ENCODE measurements at regions not wholly inside any gene's neighbourhood (a gene's known extent, or its start where the extent isn't known, plus 50 kb on each side); places are given as distances from the start of the nearest gene placed in this dataset.

DNA sequence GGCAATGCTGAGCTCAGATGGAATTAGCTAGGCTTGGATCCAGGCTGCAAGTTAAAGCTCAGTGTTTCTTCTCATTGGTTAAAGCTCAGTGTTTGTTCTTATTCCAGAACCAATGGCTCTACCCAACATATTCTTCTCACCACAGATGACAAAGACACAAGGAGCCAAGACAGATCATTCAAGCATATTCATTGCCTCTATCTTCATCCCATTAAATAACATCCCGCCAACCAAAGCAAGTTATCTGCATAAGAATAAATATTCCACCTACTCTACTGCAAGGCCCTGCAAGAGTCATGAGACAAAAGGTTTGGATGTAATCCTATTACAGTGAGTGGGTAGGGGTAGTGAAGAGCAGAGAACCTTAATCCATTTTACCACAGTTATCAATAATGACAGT lies 766.5 kb downstream of the C4orf33 start:
- DNase-seq (ENCODE audit: extremely low spot score): no peak
- ChIA-PET CTCF (no interaction called here), POLR2A (no interaction called here)
- TF ChIP-seq BHLHE40 (IDR thresholded peaks at IDR 0.05; ENCODE audit: borderline replicate concordance) (no peak), CTBP1 (IDR thresholded peaks at IDR 0.05; ENCODE audit: borderline replicate concordance) (no peak), TARDBP (IDR thresholded peaks at IDR 0.05) (no peak), SUZ12 (IDR thresholded peaks at IDR 0.05) (no peak), FOXA1 (IDR thresholded peaks at IDR 0.05) (no peak), L3MBTL2 (conservative IDR thresholded peaks at IDR 0.05) (no peak), NFRKB (IDR thresholded peaks at IDR 0.05) (no peak), ELF4 (IDR thresholded peaks at IDR 0.05) (no peak), ARNT (IDR thresholded peaks at IDR 0.05) (no peak), FOXK2 (IDR thresholded peaks at IDR 0.05) (no peak), LEF1 (IDR thresholded peaks at IDR 0.05; ENCODE audit: borderline replicate concordance) (no peak), HDGF (IDR thresholded peaks at IDR 0.05; ENCODE audit: borderline replicate concordance) (no peak), FOXM1 (IDR thresholded peaks at IDR 0.05; ENCODE audit: borderline replicate concordance) (no peak), ZNF384 (IDR thresholded peaks at IDR 0.05) (no peak), SP1 (IDR thresholded peaks at IDR 0.05) (no peak)
- TF ChIP-seq, protein P1, sequence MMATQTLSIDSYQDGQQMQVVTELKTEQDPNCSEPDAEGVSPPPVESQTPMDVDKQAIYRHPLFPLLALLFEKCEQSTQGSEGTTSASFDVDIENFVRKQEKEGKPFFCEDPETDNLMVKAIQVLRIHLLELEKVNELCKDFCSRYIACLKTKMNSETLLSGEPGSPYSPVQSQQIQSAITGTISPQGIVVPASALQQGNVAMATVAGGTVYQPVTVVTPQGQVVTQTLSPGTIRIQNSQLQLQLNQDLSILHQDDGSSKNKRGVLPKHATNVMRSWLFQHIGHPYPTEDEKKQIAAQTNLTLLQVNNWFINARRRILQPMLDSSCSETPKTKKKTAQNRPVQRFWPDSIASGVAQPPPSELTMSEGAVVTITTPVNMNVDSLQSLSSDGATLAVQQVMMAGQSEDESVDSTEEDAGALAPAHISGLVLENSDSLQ (IDR thresholded peaks at IDR 0.05): no peak

GRCh38 chr4:129863206-129863605 lies 767.3 kb downstream of the C4orf33 start:
- no peak for DNase-seq (ENCODE audit: extremely low spot score)
- TF ChIP-seq ELF4 (IDR thresholded peaks at IDR 0.05) (no peak), FOXA1 (IDR thresholded peaks at IDR 0.05) (no peak), FOXM1 (IDR thresholded peaks at IDR 0.05; ENCODE audit: borderline replicate concordance) (no peak), ZNF384 (IDR thresholded peaks at IDR 0.05) (no peak), LEF1 (IDR thresholded peaks at IDR 0.05; ENCODE audit: borderline replicate concordance) (no peak), FOXK2 (IDR thresholded peaks at IDR 0.05) (no peak), NFRKB (IDR thresholded peaks at IDR 0.05) (no peak)
- POLR2A ChIA-PET: no interaction called here
- CTCF ChIA-PET: no interaction called here

DNA sequence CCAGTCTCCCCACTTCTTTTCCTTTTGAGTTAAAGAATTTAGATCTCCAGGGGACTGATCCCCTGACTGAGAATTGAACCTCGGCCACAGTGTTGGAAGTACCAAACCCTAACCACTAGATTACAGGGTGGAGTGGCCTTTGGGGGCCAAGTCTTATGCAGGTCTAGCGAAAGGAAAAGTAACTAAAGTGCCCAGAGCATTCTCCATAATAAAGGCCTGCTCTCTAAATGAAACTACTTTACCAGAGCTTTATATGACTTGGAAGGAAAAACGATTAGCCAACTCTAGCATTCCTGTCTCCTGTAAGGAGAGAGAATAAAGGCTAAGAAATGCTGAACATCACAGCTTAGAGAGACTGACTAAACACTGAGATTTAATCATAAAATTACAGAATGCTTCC lies 788.0 kb downstream of the C4orf33 start:
- TF ChIP-seq ZNF384 (IDR thresholded peaks at IDR 0.05) (no peak), NFRKB (IDR thresholded peaks at IDR 0.05) (no peak), ARNT (IDR thresholded peaks at IDR 0.05) (no peak), FOXM1 (IDR thresholded peaks at IDR 0.05; ENCODE audit: borderline replicate concordance) (no peak), HDGF (IDR thresholded peaks at IDR 0.05; ENCODE audit: borderline replicate concordance) (no peak), LEF1 (IDR thresholded peaks at IDR 0.05; ENCODE audit: borderline replicate concordance) (no peak), BHLHE40 (IDR thresholded peaks at IDR 0.05; ENCODE audit: borderline replicate concordance) (no peak), ELF4 (IDR thresholded peaks at IDR 0.05) (no peak), SP1 (IDR thresholded peaks at IDR 0.05) (no peak), FOXK2 (IDR thresholded peaks at IDR 0.05) (no peak), FOXA1 (IDR thresholded peaks at IDR 0.05) (no peak), CTBP1 (IDR thresholded peaks at IDR 0.05; ENCODE audit: borderline replicate concordance) (no peak), TARDBP (IDR thresholded peaks at IDR 0.05) (no peak), SUZ12 (IDR thresholded peaks at IDR 0.05) (no peak), L3MBTL2 (conservative IDR thresholded peaks at IDR 0.05) (no peak)
- TF ChIP-seq, protein P1 (IDR thresholded peaks at IDR 0.05): no peak
- CTCF ChIA-PET: no interaction called here
- DNase-seq (ENCODE audit: extremely low spot score): no peak
- POLR2A ChIA-PET: no interaction called here

DNA sequence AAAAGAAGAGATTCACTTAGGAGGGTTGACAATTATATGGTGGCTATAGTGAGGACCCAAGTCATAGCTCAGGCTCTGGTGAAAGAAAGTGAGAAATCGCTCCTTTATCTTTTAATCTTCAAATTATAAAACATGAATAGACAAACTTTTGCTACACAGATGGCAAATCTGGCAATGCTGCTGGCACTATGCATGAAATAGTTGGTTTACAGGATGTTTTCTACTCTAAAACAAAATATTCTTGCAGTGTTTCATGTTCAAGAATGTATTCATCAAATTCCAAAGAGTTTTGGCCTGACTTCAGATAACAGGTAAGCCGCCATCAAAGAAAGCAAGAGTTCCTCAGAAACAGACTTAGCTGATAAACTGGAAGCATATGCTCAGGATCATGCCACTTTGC lies 801.2 kb downstream of the C4orf33 start:
- ChIA-PET CTCF (no interaction called here), POLR2A (no interaction called here)
- DNase-seq (ENCODE audit: extremely low spot score): no peak
- TF ChIP-seq NFRKB (IDR thresholded peaks at IDR 0.05) (no peak), SUZ12 (IDR thresholded peaks at IDR 0.05) (no peak)

- TF ChIP-seq L3MBTL2 (conservative IDR thresholded peaks at IDR 0.05): no peak
- TF ChIP-seq SUZ12 (IDR thresholded peaks at IDR 0.05): no peak
- TF ChIP-seq ELF4 (IDR thresholded peaks at IDR 0.05): no peak
- no peak for TF ChIP-seq BHLHE40 (IDR thresholded peaks at IDR 0.05; ENCODE audit: borderline replicate concordance)
- TF ChIP-seq SP1 (IDR thresholded peaks at IDR 0.05): no peak
- no peak for TF ChIP-seq CTBP1 (IDR thresholded peaks at IDR 0.05; ENCODE audit: borderline replicate concordance)
- TF ChIP-seq HDGF (IDR thresholded peaks at IDR 0.05; ENCODE audit: borderline replicate concordance): no peak
- no peak for TF ChIP-seq FOXA1 (IDR thresholded peaks at IDR 0.05)
- no peak for TF ChIP-seq TARDBP (IDR thresholded peaks at IDR 0.05)
- no peak for TF ChIP-seq FOXM1 (IDR thresholded peaks at IDR 0.05; ENCODE audit: borderline replicate concordance)
- TF ChIP-seq ARNT (IDR thresholded peaks at IDR 0.05): no peak
- TF ChIP-seq NFRKB (IDR thresholded peaks at IDR 0.05): no peak
- TF ChIP-seq, protein P1 (IDR thresholded peaks at IDR 0.05): no peak
- TF ChIP-seq LEF1 (IDR thresholded peaks at IDR 0.05; ENCODE audit: borderline replicate concordance): no peak
- no peak for TF ChIP-seq FOXK2 (IDR thresholded peaks at IDR 0.05)
- DNase-seq (ENCODE audit: extremely low spot score): no peak
- ChIA-PET POLR2A (no interaction called here), CTCF (no interaction called here)
Measured at GRCh38 chr4:129899849-129900248, 803.9 kb downstream of the C4orf33 start.

DNA sequence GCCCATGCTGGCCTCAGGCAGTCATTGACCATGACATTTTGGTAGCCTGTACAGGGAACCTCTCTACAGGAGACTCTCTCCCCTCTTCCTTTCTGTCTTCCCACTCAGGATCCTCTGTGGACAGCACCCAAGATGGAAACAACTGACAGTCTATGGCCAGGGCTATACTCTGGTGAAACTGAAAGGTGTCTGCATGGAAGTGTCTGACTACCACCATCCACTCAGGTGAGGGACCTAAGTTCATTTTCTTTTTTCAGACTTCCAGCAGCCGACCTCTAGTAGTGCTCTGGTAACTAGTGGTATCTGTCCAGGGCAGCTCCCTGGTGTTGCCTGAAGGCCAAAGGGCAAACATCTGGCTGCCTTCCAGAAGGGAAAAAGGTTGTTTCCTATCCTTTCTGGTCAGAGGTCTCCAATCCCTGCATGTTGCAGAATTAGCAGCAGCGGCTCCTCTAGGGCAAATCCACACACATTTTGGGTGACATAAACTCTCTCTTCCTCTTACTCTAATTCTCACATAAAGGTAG lies 804.5 kb downstream of the C4orf33 start:
- no peak for DNase-seq (ENCODE audit: extremely low spot score)
- CTCF ChIA-PET: no interaction called here
- TF ChIP-seq ZNF384 (IDR thresholded peaks at IDR 0.05): no peak
- TF ChIP-seq L3MBTL2 (conservative IDR thresholded peaks at IDR 0.05): no peak
- TF ChIP-seq, protein P1 (IDR thresholded peaks at IDR 0.05): no peak
- TF ChIP-seq FOXA1 (IDR thresholded peaks at IDR 0.05): no peak
- no peak for TF ChIP-seq HDGF (IDR thresholded peaks at IDR 0.05; ENCODE audit: borderline replicate concordance)
- TF ChIP-seq FOXK2 (IDR thresholded peaks at IDR 0.05): no peak
- TF ChIP-seq BHLHE40 (IDR thresholded peaks at IDR 0.05; ENCODE audit: borderline replicate concordance): no peak
- TF ChIP-seq FOXM1 (IDR thresholded peaks at IDR 0.05; ENCODE audit: borderline replicate concordance): no peak
- TF ChIP-seq CTBP1 (IDR thresholded peaks at IDR 0.05; ENCODE audit: borderline replicate concordance): no peak
- TF ChIP-seq SUZ12 (IDR thresholded peaks at IDR 0.05): no peak
- TF ChIP-seq SP1 (IDR thresholded peaks at IDR 0.05): no peak
- TF ChIP-seq LEF1 (IDR thresholded peaks at IDR 0.05; ENCODE audit: borderline replicate concordance): no peak
- no peak for TF ChIP-seq ARNT (IDR thresholded peaks at IDR 0.05)
- TF ChIP-seq TARDBP (IDR thresholded peaks at IDR 0.05): no peak
- TF ChIP-seq ELF4 (IDR thresholded peaks at IDR 0.05): no peak
- POLR2A ChIA-PET: no interaction called here

Measured in HEK293T (cell line).